Panc1 (cell line): ENCODE measurements at regions not wholly inside any gene's neighbourhood (a gene's known extent, or its start where the extent isn't known, plus 50 kb on each side); places are given as distances from the start of the nearest gene placed in this dataset.

Experiments
- POLR2AphosphoS5 ChIP-seq: IDR thresholded peaks from 2 replicates; pipeline ENCODE4 v1.6.1; 2012; ENCODE audit warnings: mild to moderate bottlenecking, low read depth, low read length, moderate library complexity
- SIN3A ChIP-seq: IDR thresholded peaks from 2 replicates; pipeline ENCODE4 v1.6.1; 2012; ENCODE audit warnings: low read depth, mild to moderate bottlenecking, low read length, moderate library complexity, borderline replicate concordance; ENCODE audit not compliant: insufficient read depth
- TCF7L2 ChIP-seq: IDR thresholded peaks from 2 replicates; pipeline ENCODE4 v1.6.1; 2011; ENCODE audit warnings: mild to moderate bottlenecking, low read depth, low read length, inconsistent platforms
- TF ChIP-seq, protein P1 (sequence below): fragments of 450-650 bp; IDR thresholded peaks from 2 replicates; pipeline ENCODE4 v1.5.1; 2017; ENCODE audit warnings: mild to moderate bottlenecking
- TF ChIP-seq, protein P2 (sequence below), 2 experiments: IDR thresholded peaks; 2 replicates each; pipeline ENCODE4 v1.6.1; 2011 to 2012; ENCODE audit warnings: low read depth in 2 of 2, control low read depth in 1 of 2, low read length in 1 of 2, mild to moderate bottlenecking in 1 of 2, moderate library complexity in 1 of 2; ENCODE audit not compliant: insufficient read depth in 1 of 2

DNA sequence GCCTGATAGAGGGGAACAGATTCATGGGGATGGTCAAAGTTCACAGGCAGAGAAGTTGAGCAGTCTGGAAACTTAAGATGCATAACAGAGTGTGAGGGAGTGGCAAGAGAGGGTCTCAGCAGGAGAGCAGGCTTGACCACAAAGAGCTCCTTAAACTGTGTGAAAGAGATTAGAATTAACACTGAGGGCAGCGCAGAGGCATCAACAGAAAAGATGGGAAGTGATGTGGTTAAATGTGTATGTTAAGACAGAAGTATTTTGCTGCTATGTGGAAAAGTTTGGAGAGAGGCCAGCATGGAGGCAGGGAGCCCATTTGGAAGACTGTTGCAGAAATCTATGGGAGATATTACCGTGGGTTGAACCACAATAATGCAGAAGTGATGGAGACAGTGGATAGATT, 122.7 kb upstream of the LMNTD1 start:
- TF ChIP-seq POLR2AphosphoS5 = no peak
- TF ChIP-seq, protein P1, sequence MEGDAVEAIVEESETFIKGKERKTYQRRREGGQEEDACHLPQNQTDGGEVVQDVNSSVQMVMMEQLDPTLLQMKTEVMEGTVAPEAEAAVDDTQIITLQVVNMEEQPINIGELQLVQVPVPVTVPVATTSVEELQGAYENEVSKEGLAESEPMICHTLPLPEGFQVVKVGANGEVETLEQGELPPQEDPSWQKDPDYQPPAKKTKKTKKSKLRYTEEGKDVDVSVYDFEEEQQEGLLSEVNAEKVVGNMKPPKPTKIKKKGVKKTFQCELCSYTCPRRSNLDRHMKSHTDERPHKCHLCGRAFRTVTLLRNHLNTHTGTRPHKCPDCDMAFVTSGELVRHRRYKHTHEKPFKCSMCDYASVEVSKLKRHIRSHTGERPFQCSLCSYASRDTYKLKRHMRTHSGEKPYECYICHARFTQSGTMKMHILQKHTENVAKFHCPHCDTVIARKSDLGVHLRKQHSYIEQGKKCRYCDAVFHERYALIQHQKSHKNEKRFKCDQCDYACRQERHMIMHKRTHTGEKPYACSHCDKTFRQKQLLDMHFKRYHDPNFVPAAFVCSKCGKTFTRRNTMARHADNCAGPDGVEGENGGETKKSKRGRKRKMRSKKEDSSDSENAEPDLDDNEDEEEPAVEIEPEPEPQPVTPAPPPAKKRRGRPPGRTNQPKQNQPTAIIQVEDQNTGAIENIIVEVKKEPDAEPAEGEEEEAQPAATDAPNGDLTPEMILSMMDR = no peak
- TF ChIP-seq, protein P2, sequence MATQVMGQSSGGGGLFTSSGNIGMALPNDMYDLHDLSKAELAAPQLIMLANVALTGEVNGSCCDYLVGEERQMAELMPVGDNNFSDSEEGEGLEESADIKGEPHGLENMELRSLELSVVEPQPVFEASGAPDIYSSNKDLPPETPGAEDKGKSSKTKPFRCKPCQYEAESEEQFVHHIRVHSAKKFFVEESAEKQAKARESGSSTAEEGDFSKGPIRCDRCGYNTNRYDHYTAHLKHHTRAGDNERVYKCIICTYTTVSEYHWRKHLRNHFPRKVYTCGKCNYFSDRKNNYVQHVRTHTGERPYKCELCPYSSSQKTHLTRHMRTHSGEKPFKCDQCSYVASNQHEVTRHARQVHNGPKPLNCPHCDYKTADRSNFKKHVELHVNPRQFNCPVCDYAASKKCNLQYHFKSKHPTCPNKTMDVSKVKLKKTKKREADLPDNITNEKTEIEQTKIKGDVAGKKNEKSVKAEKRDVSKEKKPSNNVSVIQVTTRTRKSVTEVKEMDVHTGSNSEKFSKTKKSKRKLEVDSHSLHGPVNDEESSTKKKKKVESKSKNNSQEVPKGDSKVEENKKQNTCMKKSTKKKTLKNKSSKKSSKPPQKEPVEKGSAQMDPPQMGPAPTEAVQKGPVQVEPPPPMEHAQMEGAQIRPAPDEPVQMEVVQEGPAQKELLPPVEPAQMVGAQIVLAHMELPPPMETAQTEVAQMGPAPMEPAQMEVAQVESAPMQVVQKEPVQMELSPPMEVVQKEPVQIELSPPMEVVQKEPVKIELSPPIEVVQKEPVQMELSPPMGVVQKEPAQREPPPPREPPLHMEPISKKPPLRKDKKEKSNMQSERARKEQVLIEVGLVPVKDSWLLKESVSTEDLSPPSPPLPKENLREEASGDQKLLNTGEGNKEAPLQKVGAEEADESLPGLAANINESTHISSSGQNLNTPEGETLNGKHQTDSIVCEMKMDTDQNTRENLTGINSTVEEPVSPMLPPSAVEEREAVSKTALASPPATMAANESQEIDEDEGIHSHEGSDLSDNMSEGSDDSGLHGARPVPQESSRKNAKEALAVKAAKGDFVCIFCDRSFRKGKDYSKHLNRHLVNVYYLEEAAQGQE (IDR thresholded peaks at IDR 0.05; ENCODE audit: insufficient read depth in 1 of 2, low read depth in 2 of 2, low read length in 1 of 2) = no peak
- no peak for TF ChIP-seq TCF7L2
- no peak for TF ChIP-seq SIN3A
